ENCODE measurements at regions not wholly inside any gene's neighbourhood (a gene's known extent, or its start where the extent isn't known, plus 50 kb on each side); places are given as distances from the start of the nearest gene placed in this dataset.

GRCh38 chr14:87076922-87077321 lies 916.1 kb downstream of the GALC start:
- TF ChIP-seq CTCF (IDR thresholded peaks at IDR 0.05): no peak
- TF ChIP-seq EZH2phosphoT487 (IDR thresholded peaks at IDR 0.05): no peak
- TF ChIP-seq EZH2 (IDR thresholded peaks at IDR 0.05): no peak
- Histone ChIP-seq H4K20me1 (ENCODE audit: low read depth) (no peaks in the 10 kb centered on the region), H3K4me1 (no peaks in the 10 kb centered on the region), H3K79me2 (ENCODE audit: low read depth) (no peaks in the 10 kb centered on the region), H3F3A (ENCODE audit: low read depth) (no peaks in the 10 kb centered on the region), H3K9me3 (ENCODE audit: low read depth) (no peaks in the 10 kb centered on the region), H3K27me3 (no peaks in the 10 kb centered on the region), H3K4me3 (no peak overlapping the region), H3K4me2 (no peak overlapping the region), H3K36me3 (no peaks in the 10 kb centered on the region), H2AFZ (replicated peaks) (no peak overlapping the region), H3K9ac (no peak overlapping the region), H3K27ac (no peak overlapping the region)
- Mint-ChIP-seq H3K27me3 (ENCODE audit: insufficient read depth, low read depth) (no peaks in the 10 kb centered on the region), H3K4me3 (no peak overlapping the region), H3K36me3 (no peaks in the 10 kb centered on the region), H3K4me1 (no peaks in the 10 kb centered on the region), H3K9me3 (no peaks in the 10 kb centered on the region), H3K27ac (no peak overlapping the region)
- DNase-seq (ENCODE audit: low spot score): no peak

GRCh38 chr14:87076146-87076545 lies 916.8 kb downstream of the GALC start:
- H3K4me1 Mint-ChIP-seq: no peaks in the 10 kb centered on the region
- TF ChIP-seq CTCF (IDR thresholded peaks at IDR 0.05): no peak
- no peak for TF ChIP-seq EZH2phosphoT487 (IDR thresholded peaks at IDR 0.05)
- TF ChIP-seq EZH2 (IDR thresholded peaks at IDR 0.05): no peak
- Histone ChIP-seq H3F3A (ENCODE audit: low read depth) (no peaks in the 10 kb centered on the region), H4K20me1 (ENCODE audit: low read depth) (no peaks in the 10 kb centered on the region), H3K79me2 (ENCODE audit: low read depth) (no peaks in the 10 kb centered on the region), H3K36me3 (no peaks in the 10 kb centered on the region), H3K4me2 (no peak overlapping the region), H3K27me3 (no peaks in the 10 kb centered on the region), H3K4me3 (no peak overlapping the region), H3K27ac (no peak overlapping the region), H2AFZ (replicated peaks) (no peak overlapping the region), H3K9me3 (ENCODE audit: low read depth) (no peaks in the 10 kb centered on the region), H3K4me1 (no peaks in the 10 kb centered on the region), H3K9ac (no peak overlapping the region)
- H3K27ac Mint-ChIP-seq: no peak overlapping the region
- no peaks in the 10 kb centered on the region for H3K27me3 Mint-ChIP-seq (ENCODE audit: insufficient read depth, low read depth)
- DNase-seq (ENCODE audit: low spot score): no peak
- no peaks in the 10 kb centered on the region for H3K9me3 Mint-ChIP-seq
- no peaks in the 10 kb centered on the region for H3K36me3 Mint-ChIP-seq
- H3K4me3 Mint-ChIP-seq: no peak overlapping the region

- Histone ChIP-seq H3K36me3 (no peaks in the 10 kb centered on the region), H3K27ac (no peak overlapping the region), H3K9ac (no peak overlapping the region), H3K4me1 (no peaks in the 10 kb centered on the region), H4K20me1 (ENCODE audit: low read depth) (no peaks in the 10 kb centered on the region), H3K79me2 (ENCODE audit: low read depth) (no peaks in the 10 kb centered on the region), H3K4me3 (no peak overlapping the region), H3K4me2 (no peak overlapping the region), H2AFZ (replicated peaks) (no peak overlapping the region), H3K27me3 (no peaks in the 10 kb centered on the region), H3F3A (ENCODE audit: low read depth) (no peaks in the 10 kb centered on the region), H3K9me3 (ENCODE audit: low read depth) (no peaks in the 10 kb centered on the region)
- H3K9me3 Mint-ChIP-seq: no peaks in the 10 kb centered on the region
- H3K4me1 Mint-ChIP-seq: no peaks in the 10 kb centered on the region
- no peaks in the 10 kb centered on the region for H3K27me3 Mint-ChIP-seq (ENCODE audit: insufficient read depth, low read depth)
- TF ChIP-seq EZH2 (IDR thresholded peaks at IDR 0.05): no peak
- no peak for TF ChIP-seq CTCF (IDR thresholded peaks at IDR 0.05)
- no peak for TF ChIP-seq EZH2phosphoT487 (IDR thresholded peaks at IDR 0.05)
- H3K4me3 Mint-ChIP-seq: no peak overlapping the region
- no peak for DNase-seq (ENCODE audit: low spot score)
- no peak overlapping the region for H3K27ac Mint-ChIP-seq
- no peaks in the 10 kb centered on the region for H3K36me3 Mint-ChIP-seq
Measured at GRCh38 chr14:87073880-87074570, 919.0 kb downstream of the GALC start.

All from neural progenitor cell (in vitro differentiated cells).